Neuron (in vitro differentiated cells): ENCODE measurements at regions not wholly inside any gene's neighbourhood (a gene's known extent, or its start where the extent isn't known, plus 50 kb on each side); places are given as distances from the start of the nearest gene placed in this dataset.

Source experiments
- H2AFZ ChIP-seq: one replicate; pipeline ENCODE4 v1.6.1; 2013; ENCODE audit warnings: low read depth, mild to moderate bottlenecking, inconsistent platforms, low read length, moderate library complexity
- H3K27me3 ChIP-seq: one replicate; pipeline ENCODE4 v1.6.1; 2013; ENCODE audit warnings: low read length; ENCODE audit not compliant: insufficient read depth
- H3K36me3 ChIP-seq: one replicate; pipeline ENCODE4 v1.6.1; 2013; ENCODE audit warnings: low read length; ENCODE audit not compliant: insufficient read depth
- H3K4me1 ChIP-seq: one replicate; pipeline ENCODE4 v1.6.1; 2013; ENCODE audit warnings: low read length; ENCODE audit not compliant: insufficient read depth
- H3K4me3 ChIP-seq: 2 replicates; pipeline ENCODE4 v1.5.1; 2013; ENCODE audit warnings: mild to moderate bottlenecking, low read length, moderate library complexity
- H3K9me3 ChIP-seq: one replicate; pipeline ENCODE4 v1.6.1; 2013; ENCODE audit warnings: low read length

DNA sequence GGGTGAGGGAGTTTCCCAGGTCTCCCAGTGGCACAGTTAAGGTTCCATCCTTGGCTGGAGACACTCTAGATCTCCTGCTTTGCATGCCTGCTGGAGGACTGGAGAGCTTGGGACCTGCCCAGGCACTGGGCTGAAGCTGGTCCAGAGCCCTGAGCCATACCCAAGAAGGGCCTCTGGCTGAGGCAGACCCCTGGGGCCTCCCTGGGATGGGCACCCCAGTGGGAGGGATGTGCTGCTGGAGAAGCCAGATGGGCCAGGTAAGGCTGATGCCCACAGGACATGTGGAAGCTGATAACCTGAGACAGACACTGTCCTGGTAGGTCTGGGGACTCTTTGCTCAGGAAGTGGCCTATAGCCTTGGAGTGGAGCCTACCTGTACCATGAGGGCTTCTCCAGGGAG is 160.7 kb downstream of the TFCP2L1 start:
- no peak overlapping the region for H2AFZ ChIP-seq
- no peaks in the 10 kb centered on the region for H3K9me3 ChIP-seq
- no peaks in the 10 kb centered on the region for H3K4me1 ChIP-seq
- peaks cover 4% of the 10 kb centered on the region for H3K27me3 ChIP-seq
- H3K36me3 ChIP-seq = no peaks in the 10 kb centered on the region
- H3K4me3 ChIP-seq = no peak overlapping the region

DNA sequence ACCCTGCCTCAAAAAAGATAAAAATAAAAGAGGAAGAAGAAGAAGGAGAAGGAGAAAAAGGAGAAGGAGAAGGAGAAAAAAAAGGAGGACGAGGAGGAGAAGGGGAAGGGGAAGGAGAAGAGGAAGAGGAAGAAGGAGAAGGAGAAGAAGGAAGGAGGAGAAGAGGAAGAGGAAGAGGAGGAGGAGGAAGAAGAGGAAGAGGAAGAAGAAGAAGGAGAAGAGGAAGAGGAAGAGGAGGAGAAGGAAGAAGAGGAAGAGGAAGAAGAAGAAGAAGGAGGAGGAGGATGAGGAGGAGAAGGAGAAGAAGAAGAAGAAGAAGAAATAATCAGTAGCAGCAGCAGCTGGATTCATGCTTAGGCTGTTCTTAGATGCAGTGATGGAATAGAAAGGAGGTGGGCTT is 159.7 kb downstream of the TFCP2L1 start:
- Histone ChIP-seq H2AFZ (no peak overlapping the region), H3K36me3 (no peaks in the 10 kb centered on the region), H3K27me3 (peaks cover 4% of the 10 kb centered on the region), H3K4me3 (no peak overlapping the region), H3K4me1 (no peaks in the 10 kb centered on the region), H3K9me3 (no peaks in the 10 kb centered on the region)

DNA sequence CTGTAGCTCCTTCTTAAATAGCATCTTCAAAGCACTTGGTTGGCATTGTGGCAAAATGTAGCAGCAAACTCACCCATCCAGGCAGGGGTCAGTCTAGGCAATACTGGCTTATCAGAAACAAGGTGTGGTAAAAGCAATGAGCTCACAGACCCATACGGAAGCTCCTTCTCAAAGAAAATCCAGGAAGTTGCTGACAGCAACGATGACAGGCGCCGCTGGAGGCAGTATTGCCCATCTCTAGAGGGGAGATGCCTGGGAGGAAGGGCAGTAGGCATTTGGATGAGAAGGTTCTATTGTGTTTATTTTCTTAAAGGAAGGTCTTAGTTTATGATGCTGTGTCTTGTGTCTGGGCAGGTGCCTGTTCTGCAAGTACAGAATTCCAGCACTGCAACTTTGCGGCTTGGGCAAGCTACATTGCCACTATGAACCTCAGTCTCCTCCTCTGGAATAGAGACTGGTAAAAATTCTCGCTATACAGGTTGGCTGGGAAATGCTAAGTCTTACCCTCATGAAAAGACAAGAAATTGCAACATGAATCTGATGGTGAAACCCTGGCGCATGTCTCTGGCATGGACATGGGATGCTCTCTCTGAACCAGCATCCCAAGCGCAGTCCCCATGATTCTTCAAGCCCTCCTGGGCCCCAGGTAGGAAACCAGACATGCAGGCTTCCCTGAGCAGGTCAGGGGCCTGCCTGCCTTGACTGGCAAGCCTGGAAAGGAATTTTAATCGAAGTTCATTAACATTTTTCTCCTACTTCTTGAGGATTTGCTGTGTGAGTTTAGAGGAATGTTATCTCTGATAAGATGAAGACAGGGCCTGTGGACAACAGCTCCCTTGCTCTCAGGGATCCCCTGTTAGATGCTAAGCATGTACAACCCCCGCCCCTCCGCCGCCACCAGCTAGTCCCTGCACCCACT is 156.0 kb downstream of the TFCP2L1 start:
- Histone ChIP-seq H3K9me3 (no peaks in the 10 kb centered on the region), H3K4me3 (no peak overlapping the region), H3K27me3 (peaks cover 3% of the 10 kb centered on the region), H3K4me1 (no peaks in the 10 kb centered on the region), H2AFZ (no peak overlapping the region), H3K36me3 (no peaks in the 10 kb centered on the region)

DNA sequence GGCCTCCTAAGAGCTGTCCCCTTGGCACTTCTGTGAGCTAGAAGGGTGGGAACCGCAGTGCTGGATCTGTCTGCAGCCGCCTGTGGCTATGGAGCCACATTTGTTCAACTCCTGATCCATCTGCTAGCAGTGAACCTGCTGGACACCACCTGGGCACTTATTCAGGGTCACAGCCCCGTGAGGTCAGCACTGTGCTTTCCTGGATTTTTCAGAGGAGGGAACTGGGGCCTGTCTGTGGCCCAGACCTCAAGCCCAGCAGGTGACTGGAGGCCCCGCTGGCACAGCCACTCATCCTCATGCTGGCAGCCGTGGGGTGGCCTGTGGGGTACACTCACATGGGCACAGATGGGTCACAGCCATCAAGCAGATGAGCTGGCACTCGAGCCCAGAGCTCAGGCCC is 155.3 kb downstream of the TFCP2L1 start:
- peaks cover 3% of the 10 kb centered on the region for H3K27me3 ChIP-seq
- no peak overlapping the region for H3K4me3 ChIP-seq
- no peaks in the 10 kb centered on the region for H3K4me1 ChIP-seq
- no peak overlapping the region for H2AFZ ChIP-seq
- no peaks in the 10 kb centered on the region for H3K36me3 ChIP-seq
- H3K9me3 ChIP-seq = no peaks in the 10 kb centered on the region

DNA sequence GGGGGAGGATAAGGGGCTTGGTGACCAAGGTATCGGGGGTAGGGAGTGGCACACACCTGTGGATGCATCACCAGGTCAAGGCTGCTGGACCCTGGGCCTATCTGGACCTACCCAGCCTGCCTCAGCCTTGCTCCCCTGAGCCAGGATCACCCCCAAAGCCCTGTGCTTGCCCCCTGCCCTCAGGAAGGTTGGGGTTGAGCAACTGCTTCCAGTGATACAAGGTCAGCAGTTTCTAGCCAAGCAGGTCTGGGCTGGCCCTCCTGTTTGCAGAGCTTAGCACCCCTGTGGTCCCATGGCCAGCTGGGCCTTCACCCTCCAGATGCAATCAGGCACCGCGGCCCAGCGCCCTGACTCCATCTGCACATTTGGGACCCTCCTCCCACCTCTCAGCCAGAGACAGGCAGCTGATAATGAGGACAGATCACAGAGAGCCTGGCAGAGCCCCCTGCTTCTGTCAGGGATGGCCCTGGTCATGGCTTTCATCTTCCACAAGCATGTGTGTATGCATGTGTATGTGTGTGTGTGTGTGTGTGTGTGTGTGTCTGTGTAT is 154.6 kb downstream of the TFCP2L1 start:
- no peak overlapping the region for H3K4me3 ChIP-seq
- no peaks in the 10 kb centered on the region for H3K4me1 ChIP-seq
- peaks cover 3% of the 10 kb centered on the region for H3K27me3 ChIP-seq
- no peaks in the 10 kb centered on the region for H3K36me3 ChIP-seq
- H3K9me3 ChIP-seq = no peaks in the 10 kb centered on the region
- no peak overlapping the region for H2AFZ ChIP-seq

DNA sequence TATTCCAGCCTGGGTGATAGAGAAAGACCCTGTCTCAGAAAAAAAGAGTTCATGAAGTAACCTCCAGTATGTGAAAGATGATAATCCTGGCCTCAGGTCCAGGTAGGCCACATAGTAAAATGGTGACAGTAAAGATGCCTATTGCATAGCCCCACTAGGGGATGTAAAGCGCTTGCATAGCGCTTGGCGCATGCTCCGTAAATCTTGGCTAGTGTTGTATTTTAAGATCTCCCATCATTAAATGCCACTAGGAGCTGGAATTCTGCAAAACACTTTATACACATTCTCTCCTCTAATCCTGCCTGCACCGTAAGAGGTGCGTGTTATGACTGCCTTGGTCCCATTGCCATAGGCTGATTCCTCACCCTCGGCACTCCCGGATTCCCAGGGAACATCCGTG is 153.6 kb downstream of the TFCP2L1 start:
- H2AFZ ChIP-seq = no peak overlapping the region
- peaks cover 2% of the 10 kb centered on the region for H3K9me3 ChIP-seq
- H3K4me3 ChIP-seq = no peak overlapping the region
- no peaks in the 10 kb centered on the region for H3K36me3 ChIP-seq
- no peaks in the 10 kb centered on the region for H3K4me1 ChIP-seq
- peaks cover 3% of the 10 kb centered on the region for H3K27me3 ChIP-seq

DNA sequence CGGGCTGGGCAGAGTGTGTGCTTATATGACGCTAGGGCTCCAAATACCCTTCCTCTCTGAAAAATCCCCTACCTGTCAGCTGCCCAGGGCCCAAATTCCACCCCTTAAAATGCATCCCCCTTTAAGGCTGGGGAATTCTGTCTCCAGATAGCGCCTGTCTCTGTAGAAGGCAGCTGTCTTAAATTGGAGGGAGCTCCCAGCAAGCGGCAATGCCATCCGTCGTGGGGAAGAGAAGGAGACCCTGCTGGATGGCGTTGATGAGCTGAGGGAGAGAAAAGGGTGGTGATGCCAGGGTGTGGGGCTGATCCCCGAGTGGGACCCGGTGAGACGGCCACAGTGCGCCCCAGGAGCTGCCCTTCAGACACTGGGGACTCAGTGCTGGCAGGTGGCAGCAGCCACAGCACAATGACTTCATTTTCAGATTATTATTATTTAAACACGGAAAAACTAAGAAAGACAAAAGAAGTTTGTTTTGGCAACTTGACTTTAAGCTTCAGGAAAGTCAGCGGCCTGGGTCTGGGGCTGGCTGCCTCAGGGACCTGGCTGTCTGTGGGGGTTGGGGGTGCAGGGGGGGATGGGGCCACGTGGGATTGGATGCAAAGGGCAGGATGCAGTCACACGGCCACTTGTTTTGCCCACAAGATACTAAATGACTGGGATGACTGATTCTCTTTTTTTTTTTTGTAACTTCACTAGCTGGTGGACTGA is 152.8 kb downstream of the TFCP2L1 start:
- H3K4me3 ChIP-seq = no peak overlapping the region

DNA sequence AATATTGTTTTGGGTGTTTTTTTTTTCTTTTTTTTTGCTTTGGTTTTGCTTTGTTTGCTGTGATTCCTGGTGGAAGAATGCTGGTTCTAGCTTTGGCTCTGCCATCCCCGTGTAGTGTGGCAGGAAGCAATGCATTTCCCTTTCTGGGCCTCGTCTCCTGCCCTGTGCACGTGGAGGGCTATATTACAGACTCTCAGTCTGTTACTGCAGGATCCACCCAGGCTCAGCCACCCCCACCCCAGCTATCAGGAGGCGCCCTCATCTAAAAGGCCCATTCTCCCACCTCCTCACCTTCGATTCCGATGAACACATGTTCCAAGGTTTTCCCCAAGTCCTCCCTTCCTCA is 152.3 kb downstream of the TFCP2L1 start:
- Histone ChIP-seq H3K9me3 (peaks cover 3% of the 10 kb centered on the region), H3K36me3 (no peaks in the 10 kb centered on the region), H2AFZ (no peak overlapping the region), H3K4me3 (no peak overlapping the region), H3K27me3 (peaks cover 3% of the 10 kb centered on the region), H3K4me1 (no peaks in the 10 kb centered on the region)

More for the DNA sequence above, 152.8 kb downstream of the TFCP2L1 start:
- no peaks in the 10 kb centered on the region for H3K4me1 ChIP-seq
- H3K9me3 ChIP-seq = peaks cover 3% of the 10 kb centered on the region
- H3K36me3 ChIP-seq = no peaks in the 10 kb centered on the region
- no peak overlapping the region for H2AFZ ChIP-seq
- H3K27me3 ChIP-seq = peaks cover 3% of the 10 kb centered on the region

DNA sequence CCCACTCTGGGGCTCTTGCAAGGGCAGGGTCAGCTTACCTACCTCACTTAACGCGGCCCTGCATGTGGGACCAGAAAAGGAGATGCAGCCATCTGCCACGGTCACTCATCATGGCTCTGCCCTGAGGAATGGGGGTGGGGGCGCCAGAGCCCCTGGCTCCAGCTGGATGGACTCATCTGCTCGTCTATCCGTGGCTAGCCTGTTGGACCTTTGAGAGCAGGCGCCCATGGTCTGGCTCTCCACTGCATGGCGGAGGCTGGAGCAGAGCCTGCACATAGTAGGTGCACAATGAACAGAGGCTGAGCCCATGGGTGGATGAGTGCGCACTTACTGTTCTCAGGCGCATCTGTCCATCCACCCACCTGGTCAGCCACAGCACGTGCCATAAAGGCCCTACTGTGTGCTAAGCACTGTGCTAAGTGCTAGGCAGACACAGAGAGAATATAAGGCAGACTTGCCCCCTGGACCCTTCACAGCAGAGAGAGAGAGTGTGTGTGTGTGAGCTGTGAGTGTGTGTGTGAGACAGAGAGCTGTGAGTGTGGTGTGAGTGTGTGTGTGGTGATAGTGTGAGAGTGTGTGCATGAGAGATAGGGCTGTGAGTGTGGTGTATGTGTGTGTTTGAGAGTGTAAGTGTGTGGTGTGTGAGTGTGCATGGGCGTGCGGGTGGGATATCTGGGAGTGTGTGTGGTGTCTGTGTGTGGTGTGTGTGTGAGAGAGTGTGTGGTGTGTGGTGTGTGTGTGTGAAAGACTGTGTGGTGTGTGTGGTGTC is 151.3 kb downstream of the TFCP2L1 start:
- Histone ChIP-seq H3K27me3 (peaks cover 3% of the 10 kb centered on the region), H3K4me3 (no peak overlapping the region), H2AFZ (no peak overlapping the region), H3K36me3 (no peaks in the 10 kb centered on the region), H3K4me1 (no peaks in the 10 kb centered on the region), H3K9me3 (peaks cover 3% of the 10 kb centered on the region)

DNA sequence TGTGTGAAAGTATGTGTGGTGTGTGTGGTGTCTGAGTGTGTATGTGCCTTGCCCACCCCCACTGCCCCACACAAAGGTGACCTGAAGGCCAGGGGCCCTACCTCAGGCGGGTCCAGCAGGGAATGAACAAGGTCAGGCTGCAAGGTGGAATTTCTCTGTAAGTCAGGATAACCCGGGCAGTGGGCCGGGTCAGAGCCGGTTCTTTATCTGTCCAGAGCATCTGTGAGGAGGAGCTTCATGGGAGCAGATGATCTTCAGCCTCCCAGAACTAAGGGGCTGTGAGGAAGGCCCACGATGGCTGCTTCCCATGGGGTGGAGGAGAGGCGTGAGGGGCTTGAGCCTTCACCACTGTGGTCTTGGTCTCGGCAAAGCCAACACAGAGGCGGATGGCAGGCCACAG is 150.3 kb downstream of the TFCP2L1 start:
- Histone ChIP-seq H2AFZ (no peak overlapping the region), H3K27me3 (peaks cover 3% of the 10 kb centered on the region), H3K4me1 (no peaks in the 10 kb centered on the region), H3K4me3 (no peak overlapping the region), H3K36me3 (no peaks in the 10 kb centered on the region), H3K9me3 (peaks cover 3% of the 10 kb centered on the region)

DNA sequence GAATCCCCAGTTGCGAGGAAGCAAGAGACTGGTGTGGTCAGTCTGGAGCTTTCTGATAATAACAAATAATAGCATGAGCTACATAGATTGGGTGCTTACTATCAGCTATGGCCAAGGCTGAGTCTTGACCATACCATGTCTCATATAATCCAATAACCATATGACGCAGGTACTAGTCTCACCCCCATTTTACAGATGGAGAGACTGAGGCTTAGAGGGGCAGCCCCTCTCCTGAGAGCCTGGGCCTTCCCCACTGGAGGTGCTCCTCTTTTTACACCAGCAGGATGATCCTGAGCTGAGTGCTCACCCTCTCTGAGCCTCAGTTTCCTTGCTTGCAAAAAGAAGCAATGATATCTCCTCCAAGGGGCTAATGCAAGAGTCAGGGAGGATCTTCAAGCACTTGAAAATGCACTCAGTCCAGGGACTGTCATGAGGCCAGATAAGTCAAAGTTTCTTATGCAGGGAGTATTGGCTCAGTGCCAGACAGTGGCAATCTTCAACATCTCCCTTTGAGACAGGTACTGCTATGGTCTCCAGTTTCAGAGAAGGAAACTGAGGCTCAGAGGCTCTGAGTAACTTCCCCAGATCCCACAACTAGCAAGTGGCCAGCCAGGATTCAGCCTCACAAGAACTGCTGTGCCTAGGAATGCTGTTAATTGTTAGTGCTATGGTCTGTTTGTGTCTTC is 149.7 kb downstream of the TFCP2L1 start:
- H3K4me1 ChIP-seq = no peaks in the 10 kb centered on the region
- H3K27me3 ChIP-seq = peaks cover 3% of the 10 kb centered on the region
- H3K4me3 ChIP-seq = no peak overlapping the region
- H2AFZ ChIP-seq = no peak overlapping the region
- peaks cover 3% of the 10 kb centered on the region for H3K9me3 ChIP-seq
- no peaks in the 10 kb centered on the region for H3K36me3 ChIP-seq

DNA sequence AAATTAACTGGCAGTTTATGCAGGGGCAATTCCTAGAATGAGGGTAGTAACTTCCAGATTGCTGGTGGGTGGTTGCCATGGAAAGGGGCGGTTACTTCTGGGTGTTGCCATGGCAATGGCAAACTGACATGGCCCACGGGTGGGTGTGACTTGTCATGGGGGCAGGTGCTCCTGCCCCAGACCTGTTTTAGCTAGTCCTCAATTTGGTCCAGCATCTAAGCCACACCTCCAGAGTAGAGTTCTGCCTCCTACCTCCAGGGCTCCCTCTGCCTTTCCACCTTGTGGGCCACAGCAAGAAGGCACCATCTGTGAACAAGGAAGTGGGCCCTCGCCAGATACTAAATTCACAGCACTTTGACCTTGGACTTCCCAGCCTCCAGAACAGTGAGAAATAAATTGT is 148.7 kb downstream of the TFCP2L1 start:
- Histone ChIP-seq H3K4me1 (no peaks in the 10 kb centered on the region), H3K27me3 (no peaks in the 10 kb centered on the region), H2AFZ (no peak overlapping the region), H3K9me3 (peaks cover 3% of the 10 kb centered on the region), H3K4me3 (no peak overlapping the region), H3K36me3 (no peaks in the 10 kb centered on the region)
